ENCODE measurements at regions not wholly inside any gene's neighbourhood (a gene's known extent, or its start where the extent isn't known, plus 50 kb on each side); places are given as distances from the start of the nearest gene placed in this dataset.

DNA sequence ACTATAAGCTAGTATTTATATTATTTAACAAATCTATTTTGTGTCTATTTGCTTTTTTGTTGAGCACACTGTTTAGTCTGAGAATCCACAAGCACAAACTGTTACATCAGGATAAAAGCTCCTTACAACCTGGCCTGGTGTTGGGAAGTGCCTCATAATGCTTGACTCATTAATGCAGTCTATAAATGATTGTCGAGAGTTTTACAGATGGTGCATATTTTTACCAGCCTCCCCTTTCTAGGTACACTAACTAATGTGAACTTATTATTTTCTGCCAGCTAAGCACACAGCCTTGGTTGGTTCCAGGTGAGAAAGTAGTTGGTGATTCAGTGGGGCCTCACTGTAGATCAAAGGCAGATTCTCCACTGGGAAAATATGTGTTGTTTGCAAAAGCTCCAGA, 151.0 kb upstream of the ADAMTS16 start:
- H3K4me1 ChIP-seq (ENCODE audit: control insufficient read depth, insufficient read depth, low read length): peaks cover 33% of the 10 kb centered on the region
- no peak overlapping the region for H3K4me3 ChIP-seq (ENCODE audit: low read length)
- peak overlapping the region; percentile 59 for H3K9ac ChIP-seq (ENCODE audit: low read length)
- H3K36me3 ChIP-seq (ENCODE audit: control insufficient read depth, insufficient read depth, low read length, severe bottlenecking): no peaks in the 10 kb centered on the region
- peaks cover 20% of the 10 kb centered on the region for H3K27me3 ChIP-seq (replicated peaks; ENCODE audit: control insufficient read depth, insufficient read depth, low read length)
- H3K9me3 ChIP-seq (ENCODE audit: control insufficient read depth, low read length): no peaks in the 10 kb centered on the region
- DNase-seq (ENCODE audit: low read depth): no peak

DNA sequence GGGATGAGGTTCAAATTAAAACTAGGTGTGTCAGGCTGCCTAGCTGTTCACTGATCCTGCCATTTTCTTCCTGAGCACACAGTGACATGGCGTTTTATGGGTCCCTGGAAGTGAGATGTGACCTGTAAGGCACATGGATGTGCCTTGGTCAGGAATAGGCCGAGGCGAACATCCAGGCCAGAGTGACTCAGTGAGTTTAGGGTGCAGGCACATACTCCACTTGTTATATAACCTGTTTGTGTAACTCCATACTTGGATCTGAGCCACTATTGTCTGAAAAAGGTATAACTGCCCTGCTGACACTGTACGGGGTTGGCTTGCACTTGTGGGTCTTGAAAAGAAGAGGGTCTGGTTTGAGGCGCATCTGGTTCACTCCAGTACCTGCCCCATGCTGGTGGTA, 150.1 kb upstream of the ADAMTS16 start:
- Histone ChIP-seq H3K9ac (ENCODE audit: low read length) (peak overlapping the region; percentile 38), H3K9me3 (ENCODE audit: control insufficient read depth, low read length) (no peaks in the 10 kb centered on the region), H3K4me1 (ENCODE audit: control insufficient read depth, insufficient read depth, low read length) (peaks cover 38% of the 10 kb centered on the region), H3K27me3 (replicated peaks; ENCODE audit: control insufficient read depth, insufficient read depth, low read length) (peaks cover 11% of the 10 kb centered on the region), H3K36me3 (ENCODE audit: control insufficient read depth, insufficient read depth, low read length, severe bottlenecking) (no peaks in the 10 kb centered on the region), H3K4me3 (ENCODE audit: low read length) (no peak overlapping the region)
- DNase-seq (ENCODE audit: low read depth): no peak

DNA sequence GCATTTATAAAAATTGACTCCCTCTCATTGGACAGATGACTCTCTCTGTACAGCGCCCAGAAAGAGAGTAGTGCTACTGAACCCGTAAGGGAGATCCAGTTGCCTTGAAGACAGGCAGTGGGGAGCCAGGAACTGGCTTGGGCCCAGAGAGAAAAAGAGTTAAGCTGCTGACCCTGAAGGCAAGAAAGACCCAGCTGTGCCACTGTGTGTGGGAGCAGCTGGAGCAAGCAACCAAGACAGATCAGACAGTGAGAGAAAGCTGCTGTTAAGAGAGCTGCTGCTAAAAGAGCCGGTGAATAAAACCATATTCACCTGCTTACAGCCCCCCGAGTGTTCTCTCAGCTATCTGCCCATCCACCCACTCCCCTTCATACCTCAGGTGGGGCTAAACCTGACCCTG, 149.7 kb upstream of the ADAMTS16 start:
- peaks cover 43% of the 10 kb centered on the region for H3K4me1 ChIP-seq (ENCODE audit: control insufficient read depth, insufficient read depth, low read length)
- H3K27me3 ChIP-seq (replicated peaks; ENCODE audit: control insufficient read depth, insufficient read depth, low read length): peaks cover 9% of the 10 kb centered on the region
- no peaks in the 10 kb centered on the region for H3K36me3 ChIP-seq (ENCODE audit: control insufficient read depth, insufficient read depth, low read length, severe bottlenecking)
- H3K9me3 ChIP-seq (ENCODE audit: control insufficient read depth, low read length): no peaks in the 10 kb centered on the region
- no peak for DNase-seq (ENCODE audit: low read depth)
- H3K4me3 ChIP-seq (ENCODE audit: low read length): no peak overlapping the region
- peak overlapping the region; percentile 38 for H3K9ac ChIP-seq (ENCODE audit: low read length)

DNA sequence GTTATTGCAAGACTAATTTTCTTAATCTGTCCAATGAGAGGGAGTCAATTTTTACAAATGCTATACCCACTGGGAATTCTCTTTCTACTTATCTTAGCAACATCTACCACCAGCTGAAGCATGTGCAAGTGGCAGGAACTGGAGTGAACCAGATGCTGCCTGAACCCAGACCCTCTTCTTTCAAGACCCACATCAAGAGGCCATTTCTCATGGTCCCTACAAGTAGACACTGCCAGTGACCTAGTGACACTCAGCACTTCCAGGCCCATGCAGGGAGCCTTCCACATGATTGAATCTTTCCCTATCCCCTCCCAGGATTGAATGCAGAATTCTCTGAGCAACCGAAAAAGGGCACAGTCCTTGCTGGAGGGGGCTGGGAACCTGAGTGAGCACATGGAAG, 148.2 kb upstream of the ADAMTS16 start:
- Histone ChIP-seq H3K4me1 (ENCODE audit: control insufficient read depth, insufficient read depth, low read length) (peaks cover 44% of the 10 kb centered on the region), H3K27me3 (replicated peaks; ENCODE audit: control insufficient read depth, insufficient read depth, low read length) (peaks cover 4% of the 10 kb centered on the region), H3K36me3 (ENCODE audit: control insufficient read depth, insufficient read depth, low read length, severe bottlenecking) (no peaks in the 10 kb centered on the region), H3K4me3 (ENCODE audit: low read length) (no peak overlapping the region), H3K9ac (ENCODE audit: low read length) (no peak overlapping the region), H3K9me3 (ENCODE audit: control insufficient read depth, low read length) (no peaks in the 10 kb centered on the region)
- no peak for DNase-seq (ENCODE audit: low read depth)

GRCh38 chr5:4995014-4995413, 145.1 kb upstream of the ADAMTS16 start:
- no peak for DNase-seq (ENCODE audit: low read depth)
- no peak overlapping the region for H3K9ac ChIP-seq (ENCODE audit: low read length)
- peaks cover 4% of the 10 kb centered on the region for H3K27me3 ChIP-seq (replicated peaks; ENCODE audit: control insufficient read depth, insufficient read depth, low read length)
- H3K4me3 ChIP-seq (ENCODE audit: low read length): no peak overlapping the region
- H3K36me3 ChIP-seq (ENCODE audit: control insufficient read depth, insufficient read depth, low read length, severe bottlenecking): no peaks in the 10 kb centered on the region
- no peaks in the 10 kb centered on the region for H3K9me3 ChIP-seq (ENCODE audit: control insufficient read depth, low read length)
- peaks cover 24% of the 10 kb centered on the region for H3K4me1 ChIP-seq (ENCODE audit: control insufficient read depth, insufficient read depth, low read length)

DNA sequence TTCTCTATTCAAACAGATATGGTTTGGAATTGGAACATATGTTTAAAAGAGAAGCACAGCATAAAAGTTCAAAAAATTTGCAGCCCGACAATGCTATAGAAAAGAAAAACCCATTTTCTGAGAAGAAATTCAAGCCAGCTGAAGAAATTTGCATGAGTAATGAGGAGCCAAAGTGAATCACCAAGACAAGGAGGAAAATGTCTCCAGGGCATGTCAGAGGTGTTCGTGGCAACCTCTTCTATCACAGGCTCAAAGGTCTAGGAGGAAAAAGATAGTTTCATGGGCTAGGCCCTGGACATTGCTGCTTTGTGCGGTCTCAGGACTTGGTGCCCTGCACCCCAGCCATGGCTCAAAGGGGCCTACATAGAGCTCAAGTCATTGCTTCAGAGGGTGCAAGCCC, 134.8 kb upstream of the ADAMTS16 start:
- no peak for DNase-seq (ENCODE audit: low read depth)

DNA sequence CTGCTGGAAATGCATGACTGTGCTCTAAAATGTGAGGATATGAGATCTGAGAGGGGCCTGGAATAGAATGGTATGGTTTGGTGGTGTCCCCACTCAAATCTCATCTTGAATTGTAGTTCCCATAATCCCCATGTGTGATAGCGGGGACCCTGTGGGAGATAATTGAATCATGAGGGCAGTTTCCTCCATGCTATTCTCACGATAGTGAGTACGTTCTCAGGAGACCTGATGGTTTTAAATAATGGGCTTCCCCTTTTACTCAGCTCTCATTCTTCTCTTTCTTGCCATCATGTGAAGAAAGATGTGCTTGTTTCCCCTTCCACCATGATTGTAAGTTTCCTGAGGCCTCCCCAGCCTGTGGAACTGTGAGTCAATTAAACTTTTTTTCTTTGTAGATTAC, 133.6 kb upstream of the ADAMTS16 start:
- Histone ChIP-seq H3K9ac (ENCODE audit: low read length) (no peak overlapping the region), H3K9me3 (ENCODE audit: control insufficient read depth, low read length) (no peaks in the 10 kb centered on the region), H3K27me3 (replicated peaks; ENCODE audit: control insufficient read depth, insufficient read depth, low read length) (peaks cover 8% of the 10 kb centered on the region), H3K36me3 (ENCODE audit: control insufficient read depth, insufficient read depth, low read length, severe bottlenecking) (no peaks in the 10 kb centered on the region), H3K4me1 (ENCODE audit: control insufficient read depth, insufficient read depth, low read length) (peaks cover 10% of the 10 kb centered on the region), H3K4me3 (ENCODE audit: low read length) (no peak overlapping the region)
- DNase-seq (ENCODE audit: low read depth): no peak

More for the DNA sequence above, 134.8 kb upstream of the ADAMTS16 start:
- Histone ChIP-seq H3K4me3 (ENCODE audit: low read length) (no peak overlapping the region), H3K9me3 (ENCODE audit: control insufficient read depth, low read length) (no peaks in the 10 kb centered on the region), H3K27me3 (replicated peaks; ENCODE audit: control insufficient read depth, insufficient read depth, low read length) (peaks cover 8% of the 10 kb centered on the region), H3K36me3 (ENCODE audit: control insufficient read depth, insufficient read depth, low read length, severe bottlenecking) (no peaks in the 10 kb centered on the region), H3K4me1 (ENCODE audit: control insufficient read depth, insufficient read depth, low read length) (peaks cover 10% of the 10 kb centered on the region), H3K9ac (ENCODE audit: low read length) (no peak overlapping the region)

DNA sequence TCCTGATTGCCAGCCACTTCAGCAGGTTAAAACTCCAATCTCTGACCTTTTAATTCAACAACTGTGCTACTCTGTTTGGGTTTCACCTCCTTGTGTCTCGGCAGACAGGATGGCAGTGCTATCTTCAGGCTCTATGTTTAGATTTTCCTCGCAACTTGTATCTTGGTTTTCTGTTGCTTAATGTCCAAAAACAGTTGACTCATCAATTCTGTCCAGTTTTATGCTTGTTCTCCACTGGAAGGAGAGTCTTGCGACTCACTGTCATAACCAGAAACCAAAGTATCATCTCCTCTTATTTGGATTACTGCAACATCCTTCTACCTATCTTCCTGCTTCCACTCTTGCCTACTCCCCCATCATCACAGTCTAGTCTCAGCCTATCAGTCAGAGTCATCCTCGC, 130.9 kb upstream of the ADAMTS16 start:
- peaks cover 3% of the 10 kb centered on the region for H3K27me3 ChIP-seq (replicated peaks; ENCODE audit: control insufficient read depth, insufficient read depth, low read length)
- H3K9me3 ChIP-seq (ENCODE audit: control insufficient read depth, low read length): no peaks in the 10 kb centered on the region
- no peak for DNase-seq (ENCODE audit: low read depth)
- H3K36me3 ChIP-seq (ENCODE audit: control insufficient read depth, insufficient read depth, low read length, severe bottlenecking): no peaks in the 10 kb centered on the region
- no peak overlapping the region for H3K4me3 ChIP-seq (ENCODE audit: low read length)
- H3K9ac ChIP-seq (ENCODE audit: low read length): no peak overlapping the region
- H3K4me1 ChIP-seq (ENCODE audit: control insufficient read depth, insufficient read depth, low read length): peaks cover 10% of the 10 kb centered on the region

DNA sequence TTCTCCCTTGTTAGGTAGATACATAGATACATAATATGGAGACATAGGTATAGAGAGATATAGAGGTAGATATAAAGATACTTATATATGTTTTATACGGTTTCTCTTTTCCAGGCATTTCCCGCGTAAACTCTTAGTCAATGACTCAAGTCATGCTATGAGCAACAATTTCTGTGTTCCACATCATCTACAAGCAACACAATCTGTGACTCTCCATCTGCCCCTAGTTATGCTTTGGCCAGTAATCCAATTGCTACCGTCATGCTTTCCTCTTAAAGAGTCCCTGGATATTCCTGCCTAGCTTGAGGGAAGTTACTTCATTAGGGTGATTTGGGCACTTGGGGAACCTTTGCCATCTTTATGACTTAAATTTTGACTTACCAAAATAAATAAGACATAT, 129.0 kb upstream of the ADAMTS16 start:
- Histone ChIP-seq H3K9ac (ENCODE audit: low read length) (no peak overlapping the region), H3K36me3 (ENCODE audit: control insufficient read depth, insufficient read depth, low read length, severe bottlenecking) (no peaks in the 10 kb centered on the region), H3K9me3 (ENCODE audit: control insufficient read depth, low read length) (no peaks in the 10 kb centered on the region), H3K27me3 (replicated peaks; ENCODE audit: control insufficient read depth, insufficient read depth, low read length) (no peaks in the 10 kb centered on the region), H3K4me1 (ENCODE audit: control insufficient read depth, insufficient read depth, low read length) (peaks cover 15% of the 10 kb centered on the region), H3K4me3 (ENCODE audit: low read length) (no peak overlapping the region)
- DNase-seq (ENCODE audit: low read depth): no peak

- no peaks in the 10 kb centered on the region for H3K9me3 ChIP-seq (ENCODE audit: control insufficient read depth, low read length)
- H3K4me1 ChIP-seq (ENCODE audit: control insufficient read depth, insufficient read depth, low read length): peaks cover 26% of the 10 kb centered on the region
- no peak overlapping the region for H3K9ac ChIP-seq (ENCODE audit: low read length)
- H3K36me3 ChIP-seq (ENCODE audit: control insufficient read depth, insufficient read depth, low read length, severe bottlenecking): no peaks in the 10 kb centered on the region
- no peaks in the 10 kb centered on the region for H3K27me3 ChIP-seq (replicated peaks; ENCODE audit: control insufficient read depth, insufficient read depth, low read length)
- peak overlapping the region; percentile 13 for H3K4me3 ChIP-seq (ENCODE audit: low read length)
- no peak for DNase-seq (ENCODE audit: low read depth)
Observed at GRCh38 chr5:5014586-5015235, 125.4 kb upstream of the ADAMTS16 start.

DNA sequence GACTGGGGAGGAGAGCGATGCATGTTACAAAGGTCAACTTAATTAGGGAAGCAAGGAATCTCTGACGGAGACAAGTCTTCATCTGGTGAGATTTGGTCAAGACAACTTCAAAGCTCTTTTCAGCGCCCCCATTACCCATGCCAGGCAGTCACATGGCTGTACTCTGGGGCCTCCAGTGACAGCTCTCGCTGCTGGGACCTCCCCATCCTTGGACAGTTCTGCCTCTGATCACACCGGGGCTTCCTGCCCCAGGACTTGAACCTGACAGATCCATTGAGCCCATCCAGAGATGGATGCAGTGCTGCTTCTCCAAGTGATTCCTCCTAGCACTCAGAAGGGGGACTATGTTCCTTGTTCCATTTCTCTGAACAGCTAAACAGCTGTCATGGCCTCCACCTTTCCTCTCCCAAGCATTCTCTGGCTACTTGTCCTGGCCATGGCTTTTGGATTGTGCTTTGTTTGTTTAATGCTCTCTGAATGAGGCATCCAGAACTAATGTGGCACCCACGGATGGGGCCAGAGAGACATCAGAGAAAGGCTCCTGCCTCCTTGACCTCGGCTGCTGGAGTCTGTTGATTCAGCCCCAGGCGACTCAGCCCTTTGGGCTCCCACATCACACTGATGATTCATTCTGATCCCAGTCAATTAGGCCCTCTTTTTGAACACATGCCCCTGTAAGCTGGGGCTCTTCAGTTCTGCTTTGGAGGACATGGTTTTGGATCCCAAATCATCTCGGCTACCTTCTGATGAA, 122.1 kb upstream of the ADAMTS16 start:
- no peak overlapping the region for H3K9ac ChIP-seq (ENCODE audit: low read length)
- no peak for DNase-seq (ENCODE audit: low read depth)

More for the DNA sequence above, 122.1 kb upstream of the ADAMTS16 start:
- no peaks in the 10 kb centered on the region for H3K9me3 ChIP-seq (ENCODE audit: control insufficient read depth, low read length)
- H3K4me1 ChIP-seq (ENCODE audit: control insufficient read depth, insufficient read depth, low read length): peaks cover 26% of the 10 kb centered on the region
- H3K4me3 ChIP-seq (ENCODE audit: low read length): no peak overlapping the region
- H3K27me3 ChIP-seq (replicated peaks; ENCODE audit: control insufficient read depth, insufficient read depth, low read length): no peaks in the 10 kb centered on the region
- H3K36me3 ChIP-seq (ENCODE audit: control insufficient read depth, insufficient read depth, low read length, severe bottlenecking): no peaks in the 10 kb centered on the region

Measured in adipocyte (in vitro differentiated cells).